ENCODE measurements at regions not wholly inside any gene's neighbourhood (a gene's known extent, or its start where the extent isn't known, plus 50 kb on each side); places are given as distances from the start of the nearest gene placed in this dataset.

DNA sequence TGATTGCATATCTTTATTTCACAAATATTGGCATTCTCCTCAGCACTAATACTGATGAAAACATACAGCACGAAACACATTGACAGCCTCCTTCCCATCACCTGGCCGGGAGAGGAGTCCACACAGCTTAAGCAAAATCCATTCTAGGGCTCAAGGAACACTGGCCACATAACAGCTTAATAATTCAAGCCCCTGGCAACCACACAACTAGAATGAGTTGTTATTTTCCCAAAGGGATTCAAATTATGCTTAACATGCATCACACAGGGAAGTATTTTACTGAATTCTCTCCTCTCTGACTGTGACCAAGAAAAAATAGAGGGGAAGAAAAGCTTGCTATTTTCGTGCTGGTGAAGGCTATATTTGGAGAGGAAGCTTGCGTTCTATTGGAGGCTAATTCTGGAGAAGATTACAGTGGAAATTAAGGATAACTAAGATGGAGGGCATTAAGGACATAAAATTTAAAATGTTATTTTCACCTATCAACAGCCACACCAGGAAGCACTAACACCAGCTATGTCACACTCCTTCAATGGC is 198.5 kb downstream of the ADGRG6 start:
- no peak overlapping the region for H3K4me3 ChIP-seq

DNA sequence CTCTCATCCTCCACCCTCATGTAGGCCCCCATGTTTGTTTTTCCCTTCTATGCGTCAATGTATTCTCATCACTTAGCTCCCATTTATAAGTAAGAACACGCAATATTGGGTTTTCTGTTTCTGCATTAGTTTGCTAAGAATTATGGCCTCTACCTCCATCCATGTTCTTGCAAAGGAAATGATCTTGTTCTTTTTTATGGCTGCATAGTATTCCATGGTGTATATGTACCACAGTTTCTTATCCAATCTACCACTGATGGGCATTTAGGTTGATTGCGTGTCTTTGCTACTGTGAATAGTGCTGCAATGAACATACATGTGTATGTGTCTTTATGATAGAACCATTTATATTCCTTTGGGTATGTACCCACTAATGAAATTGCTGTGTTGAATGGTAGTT is 200.0 kb downstream of the ADGRG6 start:
- no peak for ATAC-seq
- TF ChIP-seq, protein P1, sequence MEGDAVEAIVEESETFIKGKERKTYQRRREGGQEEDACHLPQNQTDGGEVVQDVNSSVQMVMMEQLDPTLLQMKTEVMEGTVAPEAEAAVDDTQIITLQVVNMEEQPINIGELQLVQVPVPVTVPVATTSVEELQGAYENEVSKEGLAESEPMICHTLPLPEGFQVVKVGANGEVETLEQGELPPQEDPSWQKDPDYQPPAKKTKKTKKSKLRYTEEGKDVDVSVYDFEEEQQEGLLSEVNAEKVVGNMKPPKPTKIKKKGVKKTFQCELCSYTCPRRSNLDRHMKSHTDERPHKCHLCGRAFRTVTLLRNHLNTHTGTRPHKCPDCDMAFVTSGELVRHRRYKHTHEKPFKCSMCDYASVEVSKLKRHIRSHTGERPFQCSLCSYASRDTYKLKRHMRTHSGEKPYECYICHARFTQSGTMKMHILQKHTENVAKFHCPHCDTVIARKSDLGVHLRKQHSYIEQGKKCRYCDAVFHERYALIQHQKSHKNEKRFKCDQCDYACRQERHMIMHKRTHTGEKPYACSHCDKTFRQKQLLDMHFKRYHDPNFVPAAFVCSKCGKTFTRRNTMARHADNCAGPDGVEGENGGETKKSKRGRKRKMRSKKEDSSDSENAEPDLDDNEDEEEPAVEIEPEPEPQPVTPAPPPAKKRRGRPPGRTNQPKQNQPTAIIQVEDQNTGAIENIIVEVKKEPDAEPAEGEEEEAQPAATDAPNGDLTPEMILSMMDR (IDR thresholded peaks at IDR 0.05): no peak
- no peak for TF ChIP-seq POLR2A (IDR thresholded peaks at IDR 0.05)
- 83 to 93% (median 88%) methylated on average over 3 of the region's 3 CpGs for WGBS, 4 donors

More for the DNA sequence above, 198.5 kb downstream of the ADGRG6 start:
- no peaks in the 10 kb centered on the region for H3K4me1 ChIP-seq
- H3K9me3 ChIP-seq: peaks cover 0 to 30% (median 8%) of the 10 kb centered on the region in 12 donors
- no peaks in the 10 kb centered on the region for H3K27me3 ChIP-seq
- no peak overlapping the region for H3K27ac ChIP-seq
- intact Hi-C loops (cut with DNase I): no loop called here
- DNase-seq: no peak
- TF ChIP-seq, protein P1 (IDR thresholded peaks at IDR 0.05): no peak
- TF ChIP-seq POLR2A (IDR thresholded peaks at IDR 0.05): no peak
- ATAC-seq: peak in 1 of 4 donors; percentile 20
- no peaks in the 10 kb centered on the region for H3K36me3 ChIP-seq
- WGBS, 4 donors: 40 to 53% (median 46%) methylated on average over 4 of the region's 4 CpGs

DNA sequence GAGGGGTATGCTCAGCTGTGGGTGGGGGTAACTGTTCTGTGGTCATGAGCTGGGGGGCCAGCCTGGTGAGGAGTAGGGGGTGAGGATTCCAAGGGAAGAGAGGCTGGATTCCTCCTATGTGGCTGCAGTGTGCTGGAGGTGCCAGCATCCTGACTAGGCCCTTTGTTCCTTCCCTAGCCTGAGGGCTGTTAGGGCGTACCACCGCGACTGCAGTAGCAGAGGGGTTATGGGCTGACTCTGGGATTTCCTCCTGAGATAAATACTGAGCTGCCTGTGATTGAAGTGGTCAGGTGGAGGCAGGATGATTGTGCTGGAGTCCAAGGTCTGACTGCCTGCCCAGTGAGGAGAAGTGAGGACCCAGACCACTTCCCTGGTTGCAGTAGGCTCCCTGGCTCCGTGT is 205.3 kb downstream of the ADGRG6 start:
- ATAC-seq (no peak), DNase-seq (no peak)
- H3K27ac ChIP-seq: no peak overlapping the region
- WGBS, 4 donors: 87 to 90% (median 90%) methylated on average over 4 of the region's 4 CpGs
- intact Hi-C loops (cut with DNase I): no loop called here
- H3K36me3 ChIP-seq: no peaks in the 10 kb centered on the region
- H3K4me1 ChIP-seq: no peaks in the 10 kb centered on the region
- peaks cover 0 to 26% (median 8%) of the 10 kb centered on the region in 12 donors for H3K9me3 ChIP-seq
- H3K4me3 ChIP-seq: no peak overlapping the region
- TF ChIP-seq, protein P1 (IDR thresholded peaks at IDR 0.05): no peak
- no peak for TF ChIP-seq POLR2A (IDR thresholded peaks at IDR 0.05)
- no peaks in the 10 kb centered on the region for H3K27me3 ChIP-seq

More for the DNA sequence above, 200.0 kb downstream of the ADGRG6 start:
- Histone ChIP-seq H3K4me3 (no peak overlapping the region), H3K36me3 (no peaks in the 10 kb centered on the region), H3K27me3 (no peaks in the 10 kb centered on the region), H3K27ac (no peak overlapping the region), H3K9me3 (peaks cover 0 to 30% (median 8%) of the 10 kb centered on the region in 12 donors), H3K4me1 (no peaks in the 10 kb centered on the region)
- intact Hi-C loops (cut with DNase I): no loop called here
- DNase-seq: no peak

DNA sequence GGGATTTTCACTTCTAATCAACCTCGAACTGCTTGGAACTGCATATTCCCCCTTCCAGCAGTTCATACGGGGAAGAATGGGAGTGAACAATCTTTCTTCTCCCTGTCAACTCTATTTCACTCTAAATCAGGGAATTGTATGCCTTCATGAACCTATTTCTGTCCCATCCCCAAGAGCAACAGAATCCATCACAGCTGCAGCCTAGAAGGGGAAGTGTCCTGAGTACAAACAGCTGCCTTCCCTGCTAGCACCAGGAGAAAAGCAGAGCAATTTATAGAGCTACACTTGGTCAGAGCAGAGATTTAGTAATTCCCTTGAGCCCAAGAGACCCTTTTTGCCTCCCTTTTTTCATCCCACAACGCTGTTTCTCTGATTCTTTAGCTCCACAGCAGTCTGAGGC is 208.4 kb downstream of the ADGRG6 start:
- no peak for TF ChIP-seq POLR2A (IDR thresholded peaks at IDR 0.05)
- TF ChIP-seq, protein P1 (IDR thresholded peaks at IDR 0.05): no peak
- H3K27me3 ChIP-seq: no peaks in the 10 kb centered on the region
- H3K4me3 ChIP-seq: no peak overlapping the region
- H3K4me1 ChIP-seq: no peaks in the 10 kb centered on the region
- intact Hi-C loops (cut with DNase I): no loop called here
- WGBS, 4 donors: 38 to 60% (median 58%) methylated on average over 3 of the region's 3 CpGs
- H3K27ac ChIP-seq: no peak overlapping the region
- no peaks in the 10 kb centered on the region for H3K36me3 ChIP-seq
- ATAC-seq: peak in 1 of 4 donors; percentile 42
- peaks cover 0 to 7% (median 0%) of the 10 kb centered on the region in 12 donors for H3K9me3 ChIP-seq
- no peak for DNase-seq
